GM10266 (cell line): ENCODE measurements at regions not wholly inside any gene's neighbourhood (a gene's known extent, or its start where the extent isn't known, plus 50 kb on each side); places are given as distances from the start of the nearest gene placed in this dataset.

Experiments used
- DNase-seq: peaks from one replicate; pipeline ENCODE4 v3.0.0; 2012; ENCODE audit errors: extremely low spot score
- CTCF ChIP-seq: IDR thresholded peaks from 2 replicates; pipeline ENCODE4 v1.5.1; 2012; ENCODE audit warnings: mild to moderate bottlenecking, low read depth; ENCODE audit not compliant: control insufficient read depth, insufficient read depth; ENCODE audit errors: missing control alignments

GRCh38 chr1:187517546-187517945, 688.8 kb downstream of the PLA2G4A start:
- no peak for TF ChIP-seq CTCF
- DNase-seq = no peak

GRCh38 chr1:187527346-187527745, 698.6 kb downstream of the PLA2G4A start:
- DNase-seq = no peak
- no peak for TF ChIP-seq CTCF

GRCh38 chr1:187537936-187538335, 709.2 kb downstream of the PLA2G4A start:
- DNase-seq = no peak
- no peak for TF ChIP-seq CTCF

GRCh38 chr1:187549540-187549939, 720.8 kb downstream of the PLA2G4A start:
- TF ChIP-seq CTCF = no peak
- DNase-seq = no peak

GRCh38 chr1:187551061-187551460, 722.3 kb downstream of the PLA2G4A start:
- DNase-seq = no peak
- TF ChIP-seq CTCF = no peak

GRCh38 chr1:187563191-187563590, 734.4 kb downstream of the PLA2G4A start:
- DNase-seq = no peak
- TF ChIP-seq CTCF = no peak

GRCh38 chr1:187566354-187566753, 737.6 kb downstream of the PLA2G4A start:
- no peak for DNase-seq
- TF ChIP-seq CTCF = no peak
